K562 (cell line): ENCODE measurements at regions not wholly inside any gene's neighbourhood (a gene's known extent, or its start where the extent isn't known, plus 50 kb on each side); places are given as distances from the start of the nearest gene placed in this dataset.

Source experiments
- CTCF ChIP-seq, 3 experiments: IDR thresholded peaks in 2 of 3; conservative IDR thresholded peaks in 1 of 3; 2 replicates each; pipeline ENCODE4 v1.5.1; 2011 to 2012; ENCODE audit warnings: low read length in 3 of 3, mild to moderate bottlenecking in 3 of 3, control low read depth in 2 of 3, improper control_type of control experiment in 1 of 3, inconsistent platforms in 1 of 3, low read depth in 1 of 3, mixed read lengths in 1 of 3, moderate library complexity in 1 of 3; ENCODE audit not compliant: insufficient read depth in 2 of 3
- E2F6 ChIP-seq, 2 experiments: IDR thresholded peaks; 2 replicates each; pipeline ENCODE4 v1.6.1; 2011; ENCODE audit warnings: borderline replicate concordance in 1 of 2, control low read depth in 1 of 2, low read depth in 1 of 2, low read length in 1 of 2, mild to moderate bottlenecking in 1 of 2, mixed read lengths in 1 of 2, moderate library complexity in 1 of 2; ENCODE audit not compliant: insufficient read depth in 1 of 2, insufficient read length in 1 of 2, poor library complexity in 1 of 2, severe bottlenecking in 1 of 2; ENCODE audit errors: extremely low read depth in 1 of 2
- POLR2A ChIP-seq: fragments of 450-650 bp; conservative IDR thresholded peaks from 2 replicates; pipeline ENCODE4 v1.6.1; 2016
- ZNF217 ChIP-seq: sonication (generic); formaldehyde crosslinking; IDR thresholded peaks from 2 replicates; pipeline ENCODE4 v1.8.0; 2022; ENCODE audit warnings: mild to moderate bottlenecking, missing genetic modification reagents
- ZNF316 ChIP-seq: fragments of 450-650 bp; IDR thresholded peaks from 2 replicates; pipeline ENCODE4 v1.6.1; 2016

- TF ChIP-seq CTCF (IDR thresholded peaks at IDR 0.05 in 2 of 3, conservative IDR thresholded peaks at IDR 0.05 in 1 of 3; ENCODE audit: insufficient read depth in 2 of 3, low read depth in 1 of 3, low read length in 3 of 3) (no peak), POLR2A (no peak), ZNF217 (CRISPR knock-in tag) (no peak), E2F6 (IDR thresholded peaks at IDR 0.05; ENCODE audit: borderline replicate concordance in 1 of 2, extremely low read depth in 1 of 2, insufficient read depth in 1 of 2, insufficient read length in 1 of 2, low read depth in 1 of 2, low read length in 1 of 2, poor library complexity in 1 of 2, severe bottlenecking in 1 of 2) (no peak), ZNF316 (no peak)
Measured at GRCh38 chr4:32909053-32909452, 2188.9 kb downstream of the PCDH7 start.
